OCI-LY7 (cell line): ENCODE measurements at regions not wholly inside any gene's neighbourhood (a gene's known extent, or its start where the extent isn't known, plus 50 kb on each side); places are given as distances from the start of the nearest gene placed in this dataset.

Experiments used
- BruUV-seq: library from RNA; stranded (reverse); fragments of 400-500 nt; replicated peaks from 2 replicates; lab custom pipeline; 2021; lab: Mats Ljungman, UMichigan
- CTCF ChIA-PET: fragments of 300-600 bp; sonication (Branson Sonifier 250); formaldehyde crosslinking; loops from one replicate; lab custom pipeline; 2022; ENCODE audit warnings: antibody characterized with exemption; ENCODE audit not compliant: unreplicated experiment; lab: Charles Lee
- POLR2A ChIA-PET: fragments of 300-600 bp; sonication (Branson Sonifier 250); formaldehyde crosslinking; loops from one replicate; lab custom pipeline; 2022; ENCODE audit warnings: antibody characterized with exemption; lab: Charles Lee
- DNase-seq: peaks from one replicate; pipeline ENCODE4 v3.0.0-alpha.2; 2015; ENCODE audit warnings: low spot score
- H2AFZ ChIP-seq: fragments of 200-600 bp; sonication (generic), shearing (Covaris generic); 2 replicates; pipeline ENCODE4 v1.6.1; 2014; ENCODE audit warnings: mild to moderate bottlenecking, antibody characterized with exemption, low read length, moderate library complexity
- H3K27ac ChIP-seq: fragments of 200-600 bp; sonication (generic); 2 replicates; pipeline ENCODE4 v1.5.1; 2014; ENCODE audit warnings: mixed run types, low read depth, mild to moderate bottlenecking, moderate library complexity, low read length, inconsistent platforms; ENCODE audit not compliant: poor library complexity, severe bottlenecking
- H3K36me3 ChIP-seq: fragments of 200-600 bp; sonication (generic); 2 replicates; pipeline ENCODE4 v1.6.1; 2014; ENCODE audit warnings: mild to moderate bottlenecking, antibody characterized with exemption, low read length, moderate library complexity, mixed read lengths; ENCODE audit not compliant: insufficient read depth
- H3K4me1 ChIP-seq: fragments of 200-600 bp; sonication (generic); 2 replicates; pipeline ENCODE4 v1.5.1; 2014; ENCODE audit warnings: mild to moderate bottlenecking, low read length; ENCODE audit not compliant: insufficient read depth, poor library complexity, severe bottlenecking
- H3K4me2 ChIP-seq: fragments of 200-600 bp; sonication (generic); 2 replicates; pipeline ENCODE4 v1.6.1; 2014; ENCODE audit warnings: mild to moderate bottlenecking, low read length
- H3K4me3 ChIP-seq: fragments of 200-600 bp; sonication (generic); 2 replicates; pipeline ENCODE4 v1.5.1; 2014; ENCODE audit warnings: mild to moderate bottlenecking, low read depth, low read length; ENCODE audit not compliant: poor library complexity, severe bottlenecking
- H3K79me2 ChIP-seq: fragments of 200-600 bp; sonication (generic); 2 replicates; pipeline ENCODE4 v1.6.1; 2016; ENCODE audit warnings: low read depth, mild to moderate bottlenecking, low read length, moderate library complexity, mixed read lengths; ENCODE audit not compliant: insufficient read depth
- H3K9me2 ChIP-seq: fragments of 200-600 bp; sonication (generic); 2 replicates; pipeline ENCODE4 v1.6.1; 2016; ENCODE audit warnings: mild to moderate bottlenecking, low read length, mixed read lengths; ENCODE audit not compliant: insufficient read depth
- H3K9me3 ChIP-seq: fragments of 200-600 bp; sonication (generic); 2 replicates; pipeline ENCODE4 v1.6.1; 2014; ENCODE audit warnings: mild to moderate bottlenecking, mixed run types, low read length, mixed read lengths
- H4K20me1 ChIP-seq: fragments of 200-600 bp; sonication (generic); 2 replicates; pipeline ENCODE4 v1.6.1; 2014; ENCODE audit warnings: mild to moderate bottlenecking, antibody characterized with exemption, low read length, moderate library complexity, mixed read lengths; ENCODE audit not compliant: insufficient read depth
- CTCF ChIP-seq: fragments of 200-600 bp; sonication (generic); conservative IDR thresholded peaks from 2 replicates; pipeline ENCODE4 v1.5.1; 2014; ENCODE audit warnings: mild to moderate bottlenecking, antibody characterized with exemption, low read length, moderate library complexity, mixed read lengths
- EZH2phosphoT487 ChIP-seq: fragments of 200-600 bp; sonication (generic); IDR thresholded peaks from 2 replicates; pipeline ENCODE4 v1.6.1; 2018; ENCODE audit warnings: low read depth, borderline replicate concordance, mild to moderate bottlenecking, mixed run types, antibody characterized with exemption, low read length, moderate library complexity, mixed read lengths
- intact Hi-C: fragments of 100-400 bp; cut with micrococcal nuclease; formaldehyde crosslinking; loops from one replicate; pipeline ENCODE4 v1.10.0; 2022; ENCODE audit not compliant: unreplicated experiment

- DNase-seq, result no peak
- no peaks in the 10 kb centered on the region for H3K79me2 ChIP-seq
- CTCF ChIA-PET, result no interaction called here
- H2AFZ ChIP-seq, result no peak overlapping the region
- intact Hi-C loops, result no loop called here
- POLR2A ChIA-PET, result no interaction called here
- no peak overlapping the region for H3K4me3 ChIP-seq
- TF ChIP-seq CTCF (no peak), EZH2phosphoT487 (no peak)
- H3K36me3 ChIP-seq, result no peaks in the 10 kb centered on the region
- no peaks in the 10 kb centered on the region for H3K9me2 ChIP-seq
- no peaks in the 10 kb centered on the region for H3K9me3 ChIP-seq
- no peak overlapping the region for H3K4me2 ChIP-seq
- H3K4me1 ChIP-seq, result no peaks in the 10 kb centered on the region
- no peaks in the 10 kb centered on the region for H4K20me1 ChIP-seq
- no peak overlapping the region for H3K27ac ChIP-seq
- BruUV-seq, result no TSS peak
Measured at GRCh38 chr9:91502475-91502874, 78.8 kb upstream of the NFIL3 start.

GRCh38 chr9:91500509-91501014 lies 76.9 kb upstream of the NFIL3 start:
- Histone ChIP-seq H3K4me1 (no peaks in the 10 kb centered on the region), H3K9me2 (no peaks in the 10 kb centered on the region), H2AFZ (no peak overlapping the region), H3K27ac (no peak overlapping the region), H3K9me3 (no peaks in the 10 kb centered on the region), H3K4me3 (no peak overlapping the region), H3K4me2 (no peak overlapping the region), H3K79me2 (no peaks in the 10 kb centered on the region), H3K36me3 (no peaks in the 10 kb centered on the region), H4K20me1 (no peaks in the 10 kb centered on the region)
- no peak for TF ChIP-seq CTCF
- no TSS peak for BruUV-seq
- POLR2A ChIA-PET, result interaction anchor here (0.6 kb wide), 1 partner anchor 112 kb away, joined by 5 read pairs; no protein-coding TSS in a partner anchor
- intact Hi-C loops, result no loop called here
- no peak for DNase-seq
- CTCF ChIA-PET, result no interaction called here

GRCh38 chr9:91496351-91496750 lies 72.7 kb upstream of the NFIL3 start:
- DNase-seq, result no peak
- Histone ChIP-seq H3K79me2 (no peaks in the 10 kb centered on the region), H3K4me3 (no peak overlapping the region), H3K4me2 (no peak overlapping the region), H3K27ac (no peak overlapping the region), H3K9me2 (no peaks in the 10 kb centered on the region), H2AFZ (no peak overlapping the region), H3K36me3 (no peaks in the 10 kb centered on the region), H3K9me3 (no peaks in the 10 kb centered on the region), H3K4me1 (no peaks in the 10 kb centered on the region), H4K20me1 (no peaks in the 10 kb centered on the region)
- POLR2A ChIA-PET, result interaction anchor here (0.5 kb wide), 1 partner anchor 545 kb away, joined by 3 read pairs; no protein-coding TSS in a partner anchor
- no peak for TF ChIP-seq CTCF
- TF ChIP-seq EZH2phosphoT487, result no peak
- intact Hi-C loops, result no loop called here
- no TSS peak for BruUV-seq
- CTCF ChIA-PET, result no interaction called here
